ENCODE measurements at regions not wholly inside any gene's neighbourhood (a gene's known extent, or its start where the extent isn't known, plus 50 kb on each side); places are given as distances from the start of the nearest gene placed in this dataset.
"Not testable (repeated sequence)": the region's sequence is repeated elsewhere in the genome, so short reads cannot be mapped to it uniquely, and the experiment has no call there.

- DNase-seq (ENCODE audit: low read depth in 4 of 4, low spot score in 1 of 4): no peak
Measured at GRCh38 chr6:6412221-6412620, 91.8 kb upstream of the F13A1 start.

GRCh38 chr6:6412700-6413099 lies 92.2 kb upstream of the F13A1 start:
- DNase-seq (ENCODE audit: low read depth in 4 of 4, low spot score in 1 of 4): no peak

- DNase-seq (ENCODE audit: low read depth in 4 of 4, low spot score in 1 of 4): no peak
Measured at GRCh38 chr6:6414931-6415330, 94.5 kb upstream of the F13A1 start.

- DNase-seq (ENCODE audit: low read depth in 4 of 4, low spot score in 1 of 4): no peak
Measured at GRCh38 chr6:6417475-6417874, 97.0 kb upstream of the F13A1 start.

- no peak for DNase-seq (ENCODE audit: low read depth in 4 of 4, low spot score in 1 of 4)
Measured at GRCh38 chr6:6418421-6418820, 98.0 kb upstream of the F13A1 start.

- no peak for DNase-seq (ENCODE audit: low read depth in 4 of 4, low spot score in 1 of 4)
Measured at GRCh38 chr6:6420107-6420506, 99.6 kb upstream of the F13A1 start.

GRCh38 chr6:6434151-6434550 lies 113.7 kb upstream of the F13A1 start:
- DNase-seq (ENCODE audit: low read depth in 4 of 4, low spot score in 1 of 4): no peak

- no peak for DNase-seq (ENCODE audit: low read depth in 4 of 4, low spot score in 1 of 4)
Measured at GRCh38 chr6:6434723-6435122, 114.3 kb upstream of the F13A1 start.

GRCh38 chr6:6436366-6436765 lies 115.9 kb upstream of the F13A1 start:
- no peak for DNase-seq (ENCODE audit: low read depth in 4 of 4, low spot score in 1 of 4)

GRCh38 chr6:6436946-6437345 lies 116.5 kb upstream of the F13A1 start:
- no peak for DNase-seq (ENCODE audit: low read depth in 4 of 4, low spot score in 1 of 4)

- no peak for DNase-seq (ENCODE audit: low read depth in 4 of 4, low spot score in 1 of 4)
Measured at GRCh38 chr6:6438286-6438685, 117.8 kb upstream of the F13A1 start.

- no peak for DNase-seq (ENCODE audit: low read depth in 4 of 4, low spot score in 1 of 4)
Measured at GRCh38 chr6:6439778-6440177, 119.3 kb upstream of the F13A1 start.

GRCh38 chr6:6452002-6452401 lies 131.5 kb upstream of the F13A1 start:
- DNase-seq (ENCODE audit: low read depth in 4 of 4, low spot score in 1 of 4): no peak

- DNase-seq (ENCODE audit: low read depth in 4 of 4, low spot score in 1 of 4): no peak
Measured at GRCh38 chr6:6453186-6453585, 132.7 kb upstream of the F13A1 start.

- no peak for DNase-seq (ENCODE audit: low read depth in 4 of 4, low spot score in 1 of 4)
Measured at GRCh38 chr6:6455272-6455671, 133.2 kb upstream of the LY86 start.

- no peak for DNase-seq (ENCODE audit: low read depth in 4 of 4, low spot score in 1 of 4)
Measured at GRCh38 chr6:6458172-6458571, 130.3 kb upstream of the LY86 start.

- not testable (repeated sequence) for DNase-seq (ENCODE audit: low read depth in 4 of 4, low spot score in 1 of 4)
Measured at GRCh38 chr6:6459963-6460362, 128.6 kb upstream of the LY86 start.

GRCh38 chr6:6460416-6460815 lies 128.1 kb upstream of the LY86 start:
- DNase-seq (ENCODE audit: low read depth in 4 of 4, low spot score in 1 of 4): no peak

GRCh38 chr6:6461138-6461537 lies 127.4 kb upstream of the LY86 start:
- DNase-seq (ENCODE audit: low read depth in 4 of 4, low spot score in 1 of 4): no peak

GRCh38 chr6:6466967-6467761 lies 121.4 kb upstream of the LY86 start:
- DNase-seq (ENCODE audit: low read depth in 4 of 4, low spot score in 1 of 4): no peak

- DNase-seq (ENCODE audit: low read depth in 4 of 4, low spot score in 1 of 4): no peak
Measured at GRCh38 chr6:6469074-6469473, 119.4 kb upstream of the LY86 start.

- DNase-seq (ENCODE audit: low read depth in 4 of 4, low spot score in 1 of 4): no peak
Measured at GRCh38 chr6:6470123-6470522, 118.4 kb upstream of the LY86 start.

- DNase-seq (ENCODE audit: low read depth in 4 of 4, low spot score in 1 of 4): no peak
Measured at GRCh38 chr6:6471276-6471675, 117.2 kb upstream of the LY86 start.
